HG03571 (cell line): ENCODE measurements at regions not wholly inside any gene's neighbourhood (a gene's known extent, or its start where the extent isn't known, plus 50 kb on each side); places are given as distances from the start of the nearest gene placed in this dataset.
"Not testable (repeated sequence)": the region's sequence is repeated elsewhere in the genome, so short reads cannot be mapped to it uniquely, and the experiment has no call there.

ENCODE experiments used
- ATAC-seq: cut with Tn5 transposase; IDR thresholded peaks from one replicate; pipeline ENCODE4 v1.9.1; 2021; ENCODE audit not compliant: unreplicated experiment

DNA sequence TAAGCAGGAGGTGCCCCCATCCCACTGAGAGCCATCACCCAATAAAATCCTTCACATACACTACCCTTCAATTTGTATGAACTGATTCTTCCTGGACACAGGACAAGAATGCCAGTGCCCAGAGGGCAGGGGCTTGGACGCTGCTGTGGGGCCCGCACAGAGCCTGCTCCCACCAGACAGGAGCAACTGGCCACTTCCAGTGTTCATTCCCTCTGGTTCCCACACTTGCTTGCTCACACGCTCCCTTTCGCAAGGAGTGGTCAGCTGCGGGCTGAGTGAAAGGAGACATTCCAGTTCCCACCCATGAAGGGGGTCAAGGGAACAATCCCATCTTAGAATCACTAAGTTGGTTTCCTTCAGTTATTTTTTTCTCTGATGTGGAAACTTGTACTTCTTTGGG is 314.5 kb upstream of the ACO1 start:
- ATAC-seq: no peak

GRCh38 chr9:32072570-32072969 is 311.9 kb upstream of the ACO1 start:
- ATAC-seq: no peak

DNA sequence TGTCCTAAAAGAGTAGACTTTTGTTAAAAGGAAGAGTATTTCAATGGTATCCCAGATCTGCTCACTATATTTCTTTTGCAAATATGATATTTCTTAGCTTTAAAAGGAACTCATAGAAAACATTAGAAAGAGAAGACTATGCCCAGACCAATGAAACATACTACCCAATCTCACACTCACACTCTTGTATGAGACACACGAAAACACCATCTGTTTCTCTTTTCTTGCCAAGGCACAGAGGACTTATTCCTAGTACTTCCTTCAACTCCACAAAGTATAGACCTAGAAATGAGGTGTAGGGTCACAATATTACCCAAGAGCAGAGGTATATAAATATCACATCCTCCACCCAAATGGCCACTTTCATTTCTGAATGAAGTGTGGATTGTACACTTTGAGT is 292.4 kb upstream of the ACO1 start:
- no peak for ATAC-seq

DNA sequence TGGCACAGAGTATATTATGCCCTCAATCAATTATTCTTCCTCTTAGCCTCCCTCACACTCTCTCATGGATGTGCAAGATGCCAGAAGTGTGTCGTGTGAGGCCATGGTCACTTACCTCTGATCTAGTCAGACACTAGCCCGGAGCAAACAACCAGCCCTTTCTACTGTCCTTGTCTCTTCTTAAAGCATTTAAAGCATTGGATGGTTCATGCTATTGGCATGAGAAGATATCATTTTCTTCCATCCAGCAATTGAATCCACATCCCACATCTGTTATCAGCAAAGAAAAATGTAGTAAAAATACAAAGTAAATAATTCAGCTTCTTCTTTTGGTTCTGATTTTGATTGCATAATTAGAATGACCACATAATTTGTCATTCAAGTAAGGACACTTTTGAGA is 267.2 kb upstream of the ACO1 start:
- ATAC-seq: no peak

DNA sequence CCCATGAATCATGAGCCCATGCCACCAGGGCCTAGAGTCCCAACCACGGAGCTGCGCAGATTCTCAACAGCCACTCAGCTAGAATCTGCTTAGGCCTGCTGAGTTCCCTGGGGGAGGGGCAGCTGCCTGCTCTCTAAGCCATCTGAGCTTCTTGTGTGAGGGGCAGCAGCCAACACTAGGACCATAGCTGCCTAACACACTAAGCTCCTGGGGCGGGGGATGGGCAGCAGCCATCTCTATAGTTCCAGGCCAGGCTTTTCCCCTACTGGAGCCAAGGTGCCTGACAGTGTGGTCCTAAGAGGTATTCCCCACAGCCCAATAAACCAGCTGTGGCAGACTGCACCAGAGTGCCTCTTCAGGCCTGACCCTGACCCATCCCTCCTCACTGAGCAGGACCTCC is 255.9 kb upstream of the ACO1 start:
- ATAC-seq: no peak

DNA sequence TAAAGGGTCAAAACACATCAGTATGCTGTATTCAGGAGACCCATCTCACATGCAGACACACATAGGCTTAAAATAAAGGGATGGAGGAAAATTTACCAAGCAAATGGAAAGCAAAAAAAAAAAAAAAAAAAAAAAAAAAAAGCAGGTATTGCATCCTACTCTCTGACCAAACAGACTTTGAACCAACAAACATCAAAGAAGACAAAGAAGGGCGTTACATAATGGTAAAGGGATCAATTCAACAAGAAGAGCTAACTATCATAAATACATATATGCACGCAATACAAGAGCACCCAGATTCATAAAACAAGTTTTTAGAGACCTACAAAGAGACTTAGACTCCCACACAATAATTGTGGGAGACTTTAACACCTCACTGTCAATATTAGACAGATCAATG is 253.7 kb upstream of the ACO1 start:
- not testable (repeated sequence) for ATAC-seq

DNA sequence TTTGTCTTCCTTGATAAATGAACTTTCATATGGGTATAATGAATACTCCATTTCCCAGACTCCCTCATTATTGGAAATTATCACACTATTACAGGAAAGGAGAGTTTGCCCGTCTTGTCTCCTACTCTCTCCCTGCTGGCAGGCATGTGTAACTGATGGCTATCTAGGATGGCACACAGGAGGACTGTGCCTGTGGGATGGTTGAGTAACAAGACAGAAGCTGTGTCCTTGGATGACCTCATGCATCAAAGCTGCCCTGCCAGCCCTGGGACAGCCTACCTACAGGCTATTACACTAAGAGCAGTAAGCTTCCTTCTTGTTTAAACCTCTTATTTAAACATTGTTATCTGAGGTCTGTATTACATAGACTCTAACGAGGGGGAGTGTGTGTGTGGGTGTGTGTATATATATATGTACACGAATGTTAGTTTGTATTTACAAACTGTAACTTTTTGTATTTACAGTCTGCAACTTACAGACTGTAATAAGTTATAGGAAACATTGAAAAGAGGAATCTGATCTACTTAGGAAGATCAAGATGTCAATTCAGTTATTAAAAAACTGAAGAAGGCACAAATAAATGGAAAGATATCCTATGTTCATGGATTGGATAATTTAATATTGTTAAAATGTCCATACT is 247.6 kb upstream of the ACO1 start:
- ATAC-seq: no peak

- ATAC-seq: no peak
Observed at GRCh38 chr9:32142074-32142473, 242.4 kb upstream of the ACO1 start.

DNA sequence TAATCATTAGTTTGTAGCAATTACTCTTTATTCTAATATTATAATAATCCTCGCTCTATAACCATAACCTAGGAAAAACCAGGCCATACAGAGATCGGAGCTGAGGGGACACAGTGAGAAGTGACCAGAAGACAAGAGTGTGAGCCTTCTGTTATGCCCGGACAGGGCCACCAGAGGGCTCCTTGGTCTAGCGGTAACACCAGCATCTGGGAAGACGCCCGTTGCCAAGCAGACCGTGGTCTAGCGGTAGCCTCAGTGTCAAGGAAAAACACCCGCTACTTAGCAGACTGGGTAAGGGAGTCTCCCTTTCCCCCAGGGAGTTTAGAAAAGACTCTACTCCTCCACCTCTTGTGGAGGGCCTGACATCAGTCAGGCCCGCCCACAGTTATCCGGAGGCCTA is 235.9 kb upstream of the ACO1 start:
- not testable (repeated sequence) for ATAC-seq

- ATAC-seq: peak; percentile 29
Observed at GRCh38 chr9:32161209-32161608, 223.2 kb upstream of the ACO1 start.

GRCh38 chr9:32161720-32162119 is 222.7 kb upstream of the ACO1 start:
- ATAC-seq: peak; percentile 73

DNA sequence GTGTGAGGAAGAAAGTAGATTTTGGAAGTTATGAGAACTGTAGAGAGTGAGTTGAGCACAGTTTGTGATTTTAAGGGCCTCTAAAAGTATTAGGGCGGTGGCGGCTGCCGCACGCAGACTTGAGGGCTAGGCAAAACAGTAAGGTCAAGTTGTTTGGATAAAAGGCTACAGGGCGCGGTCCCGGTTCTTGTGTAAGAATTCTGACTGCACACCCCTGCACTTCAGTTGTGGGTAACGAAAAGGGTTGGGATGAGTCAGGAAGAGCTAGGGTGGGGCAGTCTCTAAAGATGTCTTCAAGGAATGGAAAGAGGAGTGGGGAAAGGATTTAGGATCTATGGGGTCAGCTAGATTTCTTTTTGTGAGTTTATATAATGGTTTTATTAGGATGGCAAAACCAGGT is 218.1 kb upstream of the ACO1 start:
- ATAC-seq: not testable (repeated sequence)

DNA sequence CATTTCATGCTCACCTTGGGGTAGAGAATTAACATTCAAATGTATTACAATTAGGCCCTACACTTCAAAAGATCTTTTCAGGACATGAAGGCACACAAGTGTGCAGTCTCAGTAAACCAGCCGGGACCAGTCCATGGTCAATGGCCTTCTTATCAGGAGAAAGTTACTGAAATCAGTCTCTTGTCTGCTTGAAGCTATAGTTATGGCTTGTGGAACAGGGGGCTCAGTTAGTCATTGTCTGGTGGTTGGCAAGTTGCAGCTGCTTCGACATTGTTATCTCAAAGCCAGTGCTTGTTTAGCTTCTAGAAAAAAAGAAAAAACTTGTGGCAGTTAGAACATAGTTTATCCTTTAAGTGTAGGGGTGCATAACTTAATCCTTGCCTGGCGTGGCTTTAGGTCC is 213.1 kb upstream of the ACO1 start:
- no peak for ATAC-seq

- ATAC-seq: no peak
Observed at GRCh38 chr9:32172256-32172655, 212.2 kb upstream of the ACO1 start.

- ATAC-seq: no peak
Observed at GRCh38 chr9:32177396-32177795, 207.0 kb upstream of the ACO1 start.

GRCh38 chr9:32180597-32180996 is 203.8 kb upstream of the ACO1 start:
- ATAC-seq: no peak

DNA sequence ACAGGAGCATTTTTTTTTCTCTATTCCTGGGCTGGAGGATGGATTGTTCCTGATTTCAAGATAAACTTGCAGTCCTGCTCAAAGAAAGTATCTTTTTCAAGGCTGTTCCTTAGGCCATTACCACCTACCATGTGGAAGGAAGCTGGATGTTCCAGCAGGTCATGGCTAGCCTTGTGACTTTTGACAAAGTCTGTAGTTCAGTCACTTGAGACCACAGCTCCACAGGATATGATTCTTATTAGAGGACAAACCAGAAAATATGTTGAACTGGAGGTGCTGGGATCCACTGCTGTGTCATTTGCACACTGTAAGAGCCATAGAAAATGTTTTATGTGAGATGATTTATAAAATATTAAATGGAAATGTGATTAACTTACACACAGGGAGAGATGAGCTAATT is 184.2 kb upstream of the ACO1 start:
- no peak for ATAC-seq

GRCh38 chr9:32200896-32201295 is 183.5 kb upstream of the ACO1 start:
- ATAC-seq: no peak

GRCh38 chr9:32209164-32209563 is 175.3 kb upstream of the ACO1 start:
- ATAC-seq: not testable (repeated sequence)

DNA sequence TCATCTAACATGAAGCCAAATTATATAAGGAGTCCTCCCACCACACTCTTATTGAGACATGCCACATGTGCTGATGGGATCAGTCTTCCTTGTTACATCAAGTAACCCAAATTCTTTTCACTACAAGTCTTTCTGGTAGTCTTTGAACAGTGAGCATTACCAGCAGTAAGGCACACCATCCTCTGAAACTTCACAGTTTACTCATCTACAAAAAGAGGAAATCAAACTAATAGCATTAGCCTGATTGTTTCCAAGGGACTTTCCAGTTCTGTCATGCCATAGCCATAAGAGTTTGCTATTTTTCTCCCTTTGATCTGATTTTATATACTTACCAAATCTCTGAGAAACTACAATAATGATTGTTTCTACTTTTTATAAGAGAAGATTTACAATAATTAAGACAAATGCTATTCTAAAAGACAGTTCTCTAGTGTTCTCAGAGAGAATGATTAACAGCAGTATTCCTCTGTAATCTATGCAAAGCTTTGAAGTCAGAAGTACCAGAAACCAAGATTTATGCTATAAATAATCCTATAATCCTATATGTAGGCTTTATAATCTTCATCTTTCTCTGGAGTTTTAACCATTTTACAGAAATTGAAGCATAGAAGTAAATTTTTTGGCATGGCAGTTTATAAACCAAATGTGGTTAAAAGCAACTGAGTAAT is 166.2 kb upstream of the ACO1 start:
- peak; percentile 99 for ATAC-seq

DNA sequence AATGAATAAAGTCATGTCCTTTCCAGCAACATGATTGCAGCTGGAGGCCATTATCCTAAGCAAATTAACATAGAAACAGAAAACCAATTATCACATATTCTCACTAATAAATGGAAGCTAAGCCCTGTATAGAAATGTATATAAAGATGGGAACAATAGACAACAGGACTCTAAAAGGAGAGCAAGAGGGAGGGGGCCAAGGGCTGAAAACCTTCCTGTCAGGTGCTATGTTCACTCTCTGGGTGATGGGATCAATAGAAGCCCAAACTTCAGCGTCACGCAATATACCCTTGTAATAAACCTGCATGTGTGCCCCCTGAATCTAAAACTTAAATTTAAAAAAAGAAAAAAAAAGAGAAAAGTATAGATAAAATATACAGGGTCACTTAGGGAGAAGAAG is 163.7 kb upstream of the ACO1 start:
- ATAC-seq: no peak

GRCh38 chr9:32234451-32234850 is 150.0 kb upstream of the ACO1 start:
- ATAC-seq: no peak

GRCh38 chr9:32247168-32247567 is 137.3 kb upstream of the ACO1 start:
- no peak for ATAC-seq
